IMR-90 (cell line): ENCODE measurements at regions not wholly inside any gene's neighbourhood (a gene's known extent, or its start where the extent isn't known, plus 50 kb on each side); places are given as distances from the start of the nearest gene placed in this dataset.

ENCODE experiments used
- ATAC-seq: fragments of 200-7000 bp; cut with Tn5 transposase; 2 replicates; pipeline ENCODE4 v1.9.1; 2020; ENCODE audit warnings: low read depth, mild to moderate bottlenecking, moderate library complexity
- BruUV-seq: library from RNA; stranded (reverse); fragments of 400-500 nt; replicated peaks from 2 replicates; lab custom pipeline; 2021; lab: Mats Ljungman, UMichigan
- CTCF ChIA-PET: fragments of 300-600 bp; formaldehyde crosslinking; extraction: SDS; loops from one replicate; lab custom pipeline; 2021; ENCODE audit warnings: antibody characterized with exemption; lab: Yijun Ruan, JAX
- POLR2A ChIA-PET: fragments of 300-600 bp; sonication (Branson Sonifier 250); formaldehyde crosslinking; loops from one replicate; lab custom pipeline; 2022; ENCODE audit warnings: antibody characterized with exemption; ENCODE audit not compliant: unreplicated experiment; lab: Charles Lee
- DNase-seq: peaks from one replicate; pipeline ENCODE4 v3.0.0; 2013
- H2AFZ ChIP-seq: replicated peaks from 2 replicates; pipeline ENCODE3; 2013; ENCODE audit warnings: low read length, mild to moderate bottlenecking; ENCODE audit not compliant: poor library complexity
- H2AK5ac ChIP-seq: 2 replicates; pipeline ENCODE4 v1.6.1; 2013; ENCODE audit warnings: low read depth, low read length, inconsistent platforms
- H2AK9ac ChIP-seq: replicated peaks from 2 replicates; pipeline ENCODE3; 2013; ENCODE audit warnings: mild to moderate bottlenecking, low read depth, low read length, moderate library complexity; ENCODE audit not compliant: poor library complexity
- H2BK120ac ChIP-seq: 2 replicates; pipeline ENCODE4 v1.6.1; 2013; ENCODE audit warnings: low read depth, low read length, inconsistent platforms
- H2BK15ac ChIP-seq: 3 replicates; pipeline ENCODE4 v1.6.1; 2013; ENCODE audit warnings: low read depth, low read length, inconsistent platforms
- H2BK20ac ChIP-seq: 2 replicates; pipeline ENCODE4 v1.6.1; 2013; ENCODE audit warnings: low read depth, mild to moderate bottlenecking, inconsistent platforms, low read length, moderate library complexity
- H2BK5ac ChIP-seq: 2 replicates; pipeline ENCODE4 v1.6.1; 2013; ENCODE audit warnings: mild to moderate bottlenecking, low read depth, low read length, inconsistent platforms; ENCODE audit not compliant: poor library complexity, severe bottlenecking
- H3K14ac ChIP-seq: replicated peaks from 2 replicates; pipeline ENCODE4 v1.6.1; 2013; ENCODE audit warnings: low read depth, low read length, inconsistent platforms
- H3K18ac ChIP-seq: 2 replicates; pipeline ENCODE4 v1.6.1; 2013; ENCODE audit warnings: low read depth, low read length, control low read depth
- H3K23ac ChIP-seq: 2 replicates; pipeline ENCODE4 v1.6.1; 2013; ENCODE audit warnings: low read depth, low read length, inconsistent platforms
- H3K27ac ChIP-seq: 2 replicates; pipeline ENCODE4 v1.5.1; 2013; ENCODE audit warnings: mild to moderate bottlenecking, control low read depth, low read length; ENCODE audit not compliant: insufficient read depth
- H3K27me3 ChIP-seq: 2 replicates; pipeline ENCODE4 v1.6.1; 2013; ENCODE audit warnings: low read length; ENCODE audit not compliant: control insufficient read depth, insufficient read depth
- H3K36me3 ChIP-seq: 2 replicates; pipeline ENCODE4 v1.6.1; 2013; ENCODE audit warnings: low read length, mixed read lengths; ENCODE audit not compliant: control insufficient read depth, insufficient read depth
- H3K4ac ChIP-seq: 2 replicates; pipeline ENCODE4 v1.6.1; 2013; ENCODE audit warnings: low read depth, low read length, inconsistent platforms
- H3K4me1 ChIP-seq: 2 replicates; pipeline ENCODE4 v1.6.1; 2013; ENCODE audit warnings: low read length, mixed read lengths; ENCODE audit not compliant: control insufficient read depth, insufficient read depth
- H3K4me2 ChIP-seq: 2 replicates; pipeline ENCODE4 v1.6.1; 2013; ENCODE audit warnings: low read depth, mild to moderate bottlenecking, control low read depth, low read length, moderate library complexity
- H3K4me3 ChIP-seq: 2 replicates; pipeline ENCODE4 v1.5.1; 2013; ENCODE audit warnings: low read depth, mild to moderate bottlenecking, control low read depth, low read length, moderate library complexity; ENCODE audit not compliant: insufficient read depth
- H3K56ac ChIP-seq: 2 replicates; pipeline ENCODE4 v1.6.1; 2013; ENCODE audit warnings: low read length, inconsistent platforms; ENCODE audit not compliant: insufficient read depth; ENCODE audit errors: extremely low read depth
- H3K79me1 ChIP-seq, 2 experiments: 2 replicates each; pipeline ENCODE4 v1.6.1; 2013; ENCODE audit warnings: low read length in 2 of 2, inconsistent platforms in 1 of 2, low read depth in 1 of 2
- H3K9ac ChIP-seq: 2 replicates; pipeline ENCODE4 v1.6.1; 2013; ENCODE audit warnings: low read depth, low read length, control low read depth
- H3K9me1 ChIP-seq: 2 replicates; pipeline ENCODE4 v1.6.1; 2013; ENCODE audit warnings: low read length, inconsistent platforms; ENCODE audit not compliant: insufficient read depth
- H3K9me3 ChIP-seq: 2 replicates; pipeline ENCODE4 v1.6.1; 2013; ENCODE audit warnings: low read length; ENCODE audit not compliant: control insufficient read depth, insufficient read depth
- H4K20me1 ChIP-seq: 2 replicates; pipeline ENCODE4 v1.6.1; 2013; ENCODE audit warnings: low read length, inconsistent platforms; ENCODE audit not compliant: insufficient read depth
- H4K5ac ChIP-seq: 2 replicates; pipeline ENCODE4 v1.6.1; 2013; ENCODE audit warnings: mild to moderate bottlenecking, low read depth, low read length, control low read depth
- H4K8ac ChIP-seq, 2 experiments: 2 replicates each; pipeline ENCODE4 v1.6.1; 2013; ENCODE audit warnings: low read depth in 2 of 2, low read length in 2 of 2, control low read depth in 1 of 2, inconsistent platforms in 1 of 2
- H4K91ac ChIP-seq: 2 replicates; pipeline ENCODE4 v1.6.1; 2013; ENCODE audit warnings: low read depth, low read length, inconsistent platforms; ENCODE audit not compliant: insufficient read depth
- BHLHE40 ChIP-seq: fragments of 150-350 bp; IDR thresholded peaks from 2 replicates; pipeline ENCODE4 v1.6.1; 2016; ENCODE audit warnings: mild to moderate bottlenecking, low read depth, low read length
- CEBPB ChIP-seq: IDR thresholded peaks from 2 replicates; pipeline ENCODE4 v1.6.1; 2012; ENCODE audit warnings: low read depth, low read length, improper control_type of control experiment
- CHD1 ChIP-seq: IDR thresholded peaks from 2 replicates; pipeline ENCODE4 v1.6.1; 2012; ENCODE audit warnings: low read depth, low read length, improper control_type of control experiment
- CTCF ChIP-seq: conservative IDR thresholded peaks from 2 replicates; pipeline ENCODE4 v1.5.1; 2012; ENCODE audit warnings: mild to moderate bottlenecking, low read depth, low read length, improper control_type of control experiment
- ELK1 ChIP-seq: fragments of 150-350 bp; IDR thresholded peaks from 2 replicates; pipeline ENCODE4 v1.6.1; 2016; ENCODE audit warnings: low read depth, mild to moderate bottlenecking, low read length, moderate library complexity, borderline replicate concordance
- FOS ChIP-seq: fragments of 150-350 bp; IDR thresholded peaks from 2 replicates; pipeline ENCODE4 v1.6.1; 2016; ENCODE audit warnings: low read depth, low read length
- MAFK ChIP-seq: IDR thresholded peaks from 2 replicates; pipeline ENCODE4 v1.6.1; 2012; ENCODE audit warnings: low read depth, low read length, improper control_type of control experiment
- MAZ ChIP-seq: IDR thresholded peaks from 2 replicates; pipeline ENCODE4 v1.6.1; 2012; ENCODE audit warnings: low read depth, mild to moderate bottlenecking, low read length, improper control_type of control experiment, moderate library complexity, borderline replicate concordance
- MXI1 ChIP-seq: IDR thresholded peaks from 2 replicates; pipeline ENCODE4 v1.6.1; 2012; ENCODE audit warnings: low read depth, mild to moderate bottlenecking, low read length, moderate library complexity, borderline replicate concordance
- NFE2L2 ChIP-seq: fragments of 150-350 bp; IDR thresholded peaks from 2 replicates; pipeline ENCODE4 v1.6.1; 2016; ENCODE audit warnings: low read depth, mild to moderate bottlenecking, low read length
- POLR2A ChIP-seq: IDR thresholded peaks from 2 replicates; pipeline ENCODE4 v1.6.1; 2012; ENCODE audit warnings: mild to moderate bottlenecking, low read depth, low read length
- RAD21 ChIP-seq: IDR thresholded peaks from 2 replicates; pipeline ENCODE4 v1.6.1; 2012; ENCODE audit warnings: low read length, improper control_type of control experiment
- RCOR1 ChIP-seq: IDR thresholded peaks from 2 replicates; pipeline ENCODE4 v1.6.1; 2012; ENCODE audit warnings: mild to moderate bottlenecking, low read length, improper control_type of control experiment; ENCODE audit not compliant: insufficient replicate concordance
- RFX5 ChIP-seq: IDR thresholded peaks from 2 replicates; pipeline ENCODE4 v1.8.0; 2012; ENCODE audit warnings: low read depth, mild to moderate bottlenecking, low read length, moderate library complexity
- SMC3 ChIP-seq: fragments of 150-350 bp; IDR thresholded peaks from 2 replicates; pipeline ENCODE4 v1.6.1; 2016; ENCODE audit warnings: low read depth, mild to moderate bottlenecking, antibody characterized with exemption, low read length, moderate library complexity
- USF2 ChIP-seq: fragments of 150-350 bp; IDR thresholded peaks from 2 replicates; pipeline ENCODE4 v1.6.1; 2017; ENCODE audit warnings: mild to moderate bottlenecking, antibody characterized with exemption, low read length, low read depth
- WGBS, 2 experiments: methylation state at CpG; one replicate each; pipeline versions ENCODE4 v1.1.5 to v1.1.7; 2013; ENCODE audit warnings: missing lambda C conversion rate in 2 of 2; ENCODE audit not compliant: insufficient read length in 1 of 2; ENCODE audit errors: extremely low coverage in 2 of 2; 5-methylcytosine and 5-hydroxymethylcytosine counted together
- dilution Hi-C: fragments of 300-500 bp; cut with HindIII; formaldehyde crosslinking; loops from one replicate; pipeline ENCODE4 v1.14.3; 2018; ENCODE audit warnings: low sequenced_read_pairs; ENCODE audit not compliant: unreplicated experiment
- in situ Hi-C: fragments of 300-500 bp; cut with MboI; formaldehyde crosslinking; loops from 3 replicates; pipeline ENCODE4 v1.14.3; 2019; ENCODE audit warnings: low sequenced_read_pairs, inconsistent platforms, mixed read lengths
- intact Hi-C: fragments of 100-400 bp; cut with micrococcal nuclease; formaldehyde crosslinking; loops from 2 replicates; pipeline ENCODE4 v1.10.0; 2022

- Histone ChIP-seq H3K9me3 (no peaks in the 10 kb centered on the region), H3K4me3 (no peak overlapping the region), H3K4me2 (no peak overlapping the region), H2AFZ (no peak overlapping the region), H3K23ac (no peak overlapping the region), H4K91ac (no peak overlapping the region), H2AK9ac (no peak overlapping the region), H3K9ac (no peak overlapping the region), H3K9me1 (no peaks in the 10 kb centered on the region), H2BK120ac (no peak overlapping the region), H3K4ac (no peak overlapping the region), H4K8ac (no peak overlapping the region), H2BK5ac (no peak overlapping the region), H3K18ac (no peak overlapping the region), H3K4me1 (no peaks in the 10 kb centered on the region), H3K14ac (no peak overlapping the region), H3K56ac (no peak overlapping the region), H3K27me3 (peaks cover 20% of the 10 kb centered on the region), H3K79me1 (no peaks in the 10 kb centered on the region), H3K27ac (no peak overlapping the region), H4K20me1 (no peaks in the 10 kb centered on the region), H3K36me3 (no peaks in the 10 kb centered on the region), H4K5ac (no peak overlapping the region), H2AK5ac (no peak overlapping the region), H2BK20ac (no peak overlapping the region), H2BK15ac (no peak overlapping the region)
- 80% methylated on average over 1 of the region's 7 CpGs; no CpG with 5 or more reads in 1 of the 2 experiments for WGBS, 2 experiments
- ATAC-seq (no peak), DNase-seq (no peak)
- intact Hi-C loops, result no loop called here
- no TSS peak for BruUV-seq
- POLR2A ChIA-PET, result no interaction called here
- CTCF ChIA-PET, result interaction anchor here (2.1 kb wide), 1 partner anchor 12 kb away, joined by 11 read pairs; no protein-coding TSS in a partner anchor
- TF ChIP-seq MXI1 (no peak), FOS (no peak), CEBPB (no peak), USF2 (no peak), POLR2A (no peak), CHD1 (no peak), SMC3 (no peak), RFX5 (no peak), MAFK (no peak), RAD21 (no peak), CTCF (no peak), MAZ (no peak), BHLHE40 (no peak), RCOR1 (no peak), NFE2L2 (no peak), ELK1 (no peak)
- dilution Hi-C loops, result no loop called here
- in situ Hi-C loops, result no loop called here
Measured at GRCh38 chr2:44055664-44056063, 59.9 kb upstream of the LRPPRC start.
